HG02973 (cell line): ENCODE measurements at regions not wholly inside any gene's neighbourhood (a gene's known extent, or its start where the extent isn't known, plus 50 kb on each side); places are given as distances from the start of the nearest gene placed in this dataset.

Source experiments
- ATAC-seq: cut with Tn5 transposase; IDR thresholded peaks from one replicate; pipeline ENCODE4 v1.9.1; 2021; ENCODE audit warnings: moderate library complexity; ENCODE audit not compliant: unreplicated experiment

DNA sequence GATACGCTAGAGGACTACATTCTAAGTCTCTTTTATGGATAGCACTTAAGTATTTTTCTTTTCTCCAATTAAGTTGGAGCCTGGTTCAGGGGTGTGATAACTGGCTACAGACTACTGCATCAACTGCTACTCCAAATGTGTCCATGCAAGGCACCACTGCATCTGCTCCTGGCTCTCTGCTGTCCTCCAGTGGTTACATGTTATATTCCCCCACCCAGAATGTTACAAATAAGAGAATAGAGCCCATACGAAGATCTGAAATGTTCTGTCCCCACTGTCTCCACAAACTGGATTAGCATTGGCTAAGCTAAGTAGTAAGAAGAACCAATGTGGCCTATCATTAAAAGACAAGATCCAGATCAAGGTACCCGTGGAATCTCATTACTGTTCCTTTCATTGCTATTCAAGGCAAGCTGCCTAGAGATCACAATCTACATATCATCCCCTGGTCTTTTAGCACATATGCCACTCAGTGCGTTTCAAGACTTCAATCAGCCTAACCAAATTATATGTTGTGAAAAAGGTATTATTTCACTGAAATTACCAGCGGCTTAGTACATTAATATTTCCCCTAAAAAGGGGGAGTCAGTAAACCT, 308.3 kb upstream of the SLC8A1 start:
- ATAC-seq = peak; percentile 82

DNA sequence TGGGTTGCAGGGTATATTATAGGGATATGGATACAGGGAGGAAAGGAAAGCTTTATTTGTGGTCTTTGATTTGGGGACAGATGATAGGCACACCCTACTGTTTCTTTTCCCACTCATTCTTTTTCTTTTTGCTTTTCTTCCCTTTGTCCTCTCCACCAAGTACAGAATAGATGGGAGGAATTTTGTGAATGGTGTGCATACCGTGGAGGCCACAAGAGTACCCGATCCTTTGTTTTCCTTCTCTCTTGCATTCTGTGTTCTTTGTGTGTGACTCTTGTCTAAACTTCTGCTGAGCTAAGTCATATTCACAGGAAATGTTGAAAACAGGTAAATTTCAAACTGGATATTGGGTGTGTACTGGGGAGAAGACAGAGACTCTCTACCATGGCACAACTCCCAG, 321.4 kb upstream of the SLC8A1 start:
- ATAC-seq = no peak

DNA sequence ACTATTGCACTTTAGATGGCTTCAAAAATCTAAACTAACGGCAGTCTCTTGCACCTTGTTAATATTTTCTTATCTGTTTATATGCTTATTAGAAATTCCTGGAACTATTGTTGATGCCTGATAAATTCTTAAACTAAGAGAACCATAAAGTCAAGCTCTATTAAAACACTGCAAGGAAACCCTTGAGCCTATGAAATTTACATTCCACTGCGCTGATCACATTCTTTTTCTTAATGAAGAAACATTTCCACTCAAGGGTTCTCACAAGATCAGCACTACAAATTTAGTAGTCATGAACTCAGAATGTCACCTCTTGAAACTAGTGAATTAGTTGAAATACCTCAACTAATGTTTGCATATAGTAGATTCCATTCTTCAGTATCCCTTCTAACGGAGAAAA, 331.8 kb upstream of the SLC8A1 start:
- no peak for ATAC-seq

DNA sequence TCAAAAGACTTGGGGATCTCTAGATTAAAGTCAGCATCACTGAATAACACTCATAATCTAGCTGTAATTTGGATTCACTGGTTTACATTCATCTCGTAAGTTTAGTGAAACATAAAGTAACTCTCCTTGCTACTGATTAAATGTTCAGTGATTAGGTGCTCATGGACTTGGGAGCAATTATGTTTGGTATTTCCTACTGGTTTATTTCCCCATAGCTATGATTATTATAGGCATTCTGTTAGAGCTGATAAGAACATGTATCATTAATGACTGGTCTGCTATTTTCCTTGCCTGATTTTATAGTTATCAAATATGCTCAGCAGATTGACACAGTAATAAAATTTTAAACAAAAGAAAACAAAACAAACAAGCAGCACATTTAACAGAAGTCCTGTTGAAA, 334.7 kb upstream of the SLC8A1 start:
- no peak for ATAC-seq

DNA sequence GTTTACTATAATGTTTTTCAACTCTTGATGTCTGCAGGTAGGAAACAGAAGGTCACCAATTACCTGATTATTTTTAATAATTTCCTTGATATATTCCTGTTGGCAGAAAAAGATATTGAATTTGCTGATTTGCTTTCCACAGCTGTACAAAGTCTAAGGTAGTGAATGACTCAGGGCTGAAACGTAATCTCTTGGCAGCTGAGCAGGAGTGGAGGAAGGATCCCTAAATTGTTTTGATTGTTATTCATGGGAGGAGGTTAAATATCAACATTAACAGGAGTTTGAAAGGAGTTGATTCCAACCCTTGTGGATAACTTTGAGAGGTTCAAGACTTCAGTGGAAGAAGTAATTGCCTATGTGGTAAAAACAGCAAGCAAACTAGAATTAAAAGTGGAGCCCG, 345.2 kb upstream of the SLC8A1 start:
- no peak for ATAC-seq

DNA sequence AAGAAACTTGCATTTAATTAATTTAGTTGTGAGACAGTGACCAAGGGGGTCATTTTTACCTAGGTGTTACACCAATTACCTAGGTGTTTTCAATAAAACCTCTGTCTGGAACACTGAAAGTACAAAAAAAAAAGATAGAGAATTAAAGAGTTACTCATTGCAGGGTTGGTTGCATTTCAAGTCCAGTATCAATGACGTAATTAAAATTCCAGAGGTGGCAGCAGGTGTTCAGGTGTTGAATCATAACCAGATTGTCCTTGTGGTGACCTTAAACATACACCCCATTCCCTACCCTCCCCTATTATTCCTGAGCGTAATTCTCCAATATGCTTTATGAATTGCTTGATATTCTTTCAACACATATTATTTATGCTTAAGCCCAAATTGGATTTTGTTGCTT, 352.0 kb upstream of the SLC8A1 start:
- ATAC-seq = no peak

DNA sequence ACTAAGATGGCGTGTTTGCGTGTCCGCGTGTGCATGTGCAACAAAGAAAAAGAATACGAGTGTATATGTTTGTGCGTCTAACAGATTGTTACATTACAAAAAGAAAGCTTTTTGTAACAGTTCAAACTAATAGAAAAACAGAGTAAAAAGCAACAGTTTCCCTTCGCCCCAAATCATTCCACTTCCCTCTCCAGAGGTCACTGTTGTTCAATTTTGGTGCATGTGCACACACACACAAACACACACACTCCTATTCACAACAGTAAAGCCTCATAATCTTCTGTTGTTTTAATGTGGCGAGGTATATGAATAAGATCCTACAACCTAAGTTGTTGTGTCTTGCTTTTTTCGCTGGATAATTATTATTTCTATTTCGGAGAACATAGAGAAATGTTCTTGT, 357.3 kb upstream of the SLC8A1 start:
- no peak for ATAC-seq

DNA sequence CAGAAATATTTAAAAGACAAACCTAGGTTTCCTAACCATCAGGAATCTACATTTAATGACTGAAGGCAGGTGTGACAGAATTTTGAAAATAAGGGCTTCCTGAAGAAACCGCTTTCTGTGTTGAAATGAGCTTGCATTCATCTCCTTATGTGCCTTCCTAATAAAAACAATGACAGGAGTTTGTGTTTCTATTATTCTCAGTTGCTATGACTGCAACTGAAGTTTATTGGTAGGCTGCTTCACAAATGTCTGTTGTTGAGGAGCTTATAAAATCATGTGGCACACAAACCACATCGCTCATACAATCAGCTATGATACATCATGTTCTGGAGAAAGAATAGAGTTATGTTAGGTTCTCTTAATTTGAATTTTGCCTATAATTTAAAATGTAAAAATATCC, 362.7 kb upstream of the SLC8A1 start:
- ATAC-seq = no peak

DNA sequence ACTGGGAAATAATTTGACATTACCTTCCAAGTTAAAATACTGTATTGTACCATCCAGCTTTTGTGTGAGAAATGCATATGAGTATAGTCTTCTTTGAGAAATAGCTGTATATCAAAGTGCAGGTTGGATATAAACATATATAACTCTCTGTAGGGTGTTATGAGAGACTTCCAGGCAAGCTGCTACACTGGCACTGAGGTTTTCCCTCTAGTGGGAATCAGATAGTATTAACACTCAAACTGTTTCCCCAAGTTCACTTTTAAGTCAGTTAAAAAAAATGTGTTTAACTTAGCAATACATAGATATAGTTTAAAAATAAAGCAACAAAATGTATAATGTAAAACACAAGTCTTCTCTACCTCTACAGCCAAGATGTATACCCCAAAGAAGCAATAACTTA, 368.4 kb upstream of the SLC8A1 start:
- ATAC-seq = no peak

DNA sequence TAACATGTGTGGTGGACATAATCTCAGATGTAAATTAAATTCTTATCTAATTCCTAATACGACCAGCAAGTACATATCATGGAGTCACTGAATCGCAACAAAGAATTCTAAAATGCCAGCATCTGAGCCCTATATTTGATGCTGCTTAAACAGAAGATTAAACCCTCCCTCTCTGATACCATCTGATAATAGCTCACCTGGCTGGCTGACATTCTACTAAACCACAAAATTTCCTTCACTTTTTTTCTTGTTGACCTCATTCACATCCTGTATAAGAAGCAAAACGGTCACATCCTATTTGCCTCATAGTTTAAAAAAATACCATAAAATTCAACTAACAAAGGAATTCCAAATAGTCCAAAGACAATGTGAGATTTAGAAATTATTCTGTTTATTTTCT, 371.6 kb upstream of the SLC8A1 start:
- ATAC-seq = no peak

DNA sequence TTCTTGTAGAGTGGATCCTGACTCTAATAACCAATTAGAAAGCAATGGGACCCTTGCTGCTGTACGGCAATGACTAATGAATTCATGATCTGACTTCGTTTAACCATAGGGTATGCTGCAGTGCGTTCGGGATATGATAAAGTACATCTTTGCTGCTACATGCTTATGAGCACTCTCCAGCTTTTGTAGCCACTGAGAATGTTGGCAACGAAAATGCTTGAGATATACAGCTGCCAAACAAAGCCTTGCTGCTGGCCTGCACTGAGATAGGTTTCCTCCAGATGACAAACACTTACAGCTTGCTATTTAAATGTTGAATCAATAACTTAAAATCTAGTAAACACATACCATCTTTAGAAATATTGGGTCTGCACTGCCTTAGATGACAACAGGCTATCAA, 372.4 kb upstream of the SLC8A1 start:
- ATAC-seq = no peak

DNA sequence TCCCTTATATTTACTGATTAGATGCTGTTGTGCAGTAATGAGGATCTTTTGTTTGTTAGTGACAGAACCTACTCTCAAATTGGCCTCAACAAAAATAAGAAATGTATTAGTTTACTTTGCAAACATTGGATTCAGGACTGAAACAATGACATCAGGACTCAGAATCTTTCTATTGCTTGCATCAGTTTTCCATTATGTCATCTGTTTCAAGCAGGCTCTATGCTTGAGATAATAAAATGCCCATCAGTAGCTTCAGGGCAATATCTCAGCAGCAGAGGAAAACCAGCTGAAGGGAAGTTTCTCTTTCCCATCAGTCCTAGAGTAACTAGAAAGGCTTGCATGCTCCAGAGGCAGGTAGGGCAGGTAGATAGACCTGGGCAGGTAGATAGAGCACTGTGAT, 375.5 kb upstream of the SLC8A1 start:
- no peak for ATAC-seq

DNA sequence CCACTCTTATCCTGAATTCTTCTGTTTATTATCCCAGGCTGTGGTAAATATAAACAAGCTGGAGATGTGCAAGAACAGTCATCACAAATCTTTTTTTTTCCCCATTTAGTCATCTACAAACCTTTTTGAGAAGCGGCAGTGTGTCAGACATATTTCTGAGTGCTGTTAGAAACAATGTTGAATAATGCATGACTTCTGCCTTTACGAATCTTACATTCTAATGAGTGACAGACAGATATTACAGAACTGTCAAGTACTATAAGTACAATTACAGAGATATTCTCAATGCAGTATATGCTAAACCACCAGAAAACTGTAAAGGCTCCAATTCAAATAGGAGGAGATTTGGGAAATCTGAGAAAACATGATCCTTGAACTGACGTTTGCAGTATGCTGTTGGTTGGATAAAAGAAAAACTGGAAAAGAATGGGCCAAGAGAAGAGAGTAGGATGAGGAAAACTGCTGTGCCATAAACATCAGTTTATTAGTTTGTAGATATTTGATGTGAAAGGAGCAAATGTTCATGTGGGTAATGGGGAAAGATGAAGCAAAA, 379.5 kb upstream of the SLC8A1 start:
- no peak for ATAC-seq

DNA sequence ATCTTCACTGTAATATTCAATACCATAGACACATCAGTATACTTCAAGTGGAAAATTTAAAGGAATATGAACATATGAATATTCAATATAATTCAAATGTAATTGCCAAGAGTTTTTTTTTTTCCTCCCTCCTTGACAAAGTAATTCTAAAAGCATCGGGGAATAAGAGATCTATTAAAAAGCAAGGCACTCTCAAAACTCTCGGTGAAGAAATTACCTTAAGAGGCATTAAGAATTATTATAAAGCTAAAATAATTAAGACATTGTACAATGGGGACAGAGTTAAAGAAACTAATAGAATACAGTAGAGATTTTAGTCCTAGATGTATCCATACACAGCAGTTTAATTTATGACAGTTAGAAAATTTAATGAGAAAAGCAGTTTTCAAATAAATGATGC, 390.0 kb upstream of the SLC8A1 start:
- no peak for ATAC-seq

DNA sequence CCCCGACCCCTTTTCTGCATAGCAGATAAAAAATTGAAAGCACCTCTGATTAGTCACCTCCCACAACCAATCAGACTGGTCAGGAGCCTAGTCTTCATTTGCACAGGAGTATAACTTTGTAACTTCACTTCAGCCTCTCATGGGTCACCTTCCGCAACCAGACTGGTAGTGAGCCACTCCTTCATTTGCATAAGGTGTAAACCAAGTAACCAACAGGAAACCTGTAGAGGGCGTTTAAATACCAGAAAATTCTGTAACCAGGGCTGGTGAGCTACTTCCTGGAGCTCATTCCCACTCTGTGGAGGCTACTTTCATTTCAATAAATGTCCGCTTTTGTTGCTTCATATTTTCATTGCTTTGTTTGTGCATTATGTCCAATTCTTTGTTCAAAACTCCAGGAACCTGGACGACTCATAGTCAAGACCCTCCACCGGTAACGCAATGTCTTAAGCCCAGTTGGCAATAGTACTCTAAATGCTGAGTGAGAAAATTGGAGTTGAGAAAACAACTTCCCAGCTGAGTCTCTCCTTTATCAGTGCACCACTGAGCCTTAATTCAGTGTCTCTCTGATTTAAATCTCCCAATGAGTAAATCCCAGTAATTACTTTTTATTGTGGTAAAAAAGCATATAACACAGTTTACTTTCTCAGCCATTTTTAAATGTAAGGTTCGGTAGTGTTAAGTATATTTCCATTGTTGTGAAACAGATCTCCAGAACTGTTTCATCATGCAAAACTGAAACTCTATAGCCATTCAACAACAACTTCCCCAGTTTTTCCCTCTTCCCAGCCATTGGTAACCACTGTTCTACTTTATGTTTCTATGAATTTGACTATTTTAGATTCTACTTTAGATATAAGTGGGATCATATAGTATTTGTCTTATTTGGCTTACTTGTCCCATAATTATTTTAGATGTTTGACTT, 392.7 kb upstream of the SLC8A1 start:
- ATAC-seq = no peak

DNA sequence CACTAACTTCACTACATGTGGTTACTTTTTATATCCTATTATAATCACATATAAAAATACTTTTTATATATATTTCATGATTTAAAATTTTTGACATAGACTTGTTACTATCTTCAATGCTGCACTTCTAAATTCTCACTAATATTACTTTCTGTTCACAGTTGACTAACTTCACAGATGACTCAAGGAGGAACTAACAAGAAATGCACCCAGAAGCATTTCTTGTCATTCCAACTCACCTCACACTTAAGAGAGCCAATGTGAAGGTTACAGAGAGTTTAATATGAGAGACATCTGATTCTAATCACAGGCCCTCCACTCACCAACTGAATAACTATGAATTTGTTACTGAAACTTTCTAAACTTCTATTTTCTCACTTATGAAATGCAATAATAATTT, 399.8 kb upstream of the SLC8A1 start:
- no peak for ATAC-seq

DNA sequence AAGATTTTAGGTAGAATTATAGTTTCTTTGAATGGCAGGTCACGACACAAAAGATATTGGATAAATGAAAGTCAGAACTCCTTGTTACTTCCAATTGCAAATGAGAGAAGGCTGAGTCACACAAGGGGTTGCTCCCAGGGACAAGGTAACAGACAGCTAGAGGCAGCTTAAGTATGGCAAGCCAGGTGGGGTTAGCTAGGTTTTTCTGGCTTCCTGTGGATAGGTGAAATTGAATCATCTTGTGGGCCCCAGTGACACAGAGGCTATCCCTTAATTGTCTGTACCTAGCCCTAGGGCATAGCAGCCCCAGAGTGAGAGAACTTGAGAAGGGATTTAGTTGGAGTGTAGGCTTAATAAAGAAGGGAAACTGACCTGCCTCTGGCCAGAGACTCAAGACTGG, 407.7 kb upstream of the SLC8A1 start:
- ATAC-seq = no peak

DNA sequence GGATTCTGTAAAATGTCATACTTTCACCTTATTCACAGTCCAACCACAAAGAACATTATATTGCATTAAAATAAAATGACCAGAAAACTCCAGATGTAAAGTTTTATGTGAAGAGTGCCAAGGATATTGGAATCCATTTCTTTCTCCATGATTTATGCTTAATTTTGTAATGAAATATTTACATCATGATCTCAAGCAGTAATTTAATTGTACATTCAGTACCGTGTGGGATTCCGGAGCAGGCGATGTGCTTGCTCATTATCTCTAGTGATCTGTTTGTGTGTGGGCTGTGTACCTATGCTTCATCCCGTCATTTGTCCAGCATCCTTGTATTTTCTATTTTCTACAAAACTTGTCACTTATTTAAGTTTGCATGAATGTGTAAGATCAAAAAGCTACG, 415.9 kb upstream of the SLC8A1 start:
- no peak for ATAC-seq

DNA sequence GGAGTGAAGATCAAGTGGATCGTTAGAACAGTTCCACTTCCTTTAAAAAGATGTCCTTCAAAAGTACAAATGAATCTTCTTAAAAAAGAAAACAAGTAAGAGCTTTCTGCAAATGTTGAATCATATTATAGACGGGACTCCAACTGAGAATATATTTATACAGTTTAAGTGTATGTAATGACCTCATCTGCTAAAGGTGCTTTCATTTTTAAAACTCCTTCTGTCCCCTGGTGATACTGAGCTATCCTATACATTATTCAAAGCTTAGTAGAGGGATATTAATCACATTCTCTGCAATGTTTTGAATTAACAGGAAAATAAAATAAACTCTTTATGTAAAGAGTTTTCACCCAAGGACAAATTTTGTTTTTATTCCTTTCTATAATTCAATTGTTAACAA, 420.7 kb upstream of the SLC8A1 start:
- no peak for ATAC-seq

DNA sequence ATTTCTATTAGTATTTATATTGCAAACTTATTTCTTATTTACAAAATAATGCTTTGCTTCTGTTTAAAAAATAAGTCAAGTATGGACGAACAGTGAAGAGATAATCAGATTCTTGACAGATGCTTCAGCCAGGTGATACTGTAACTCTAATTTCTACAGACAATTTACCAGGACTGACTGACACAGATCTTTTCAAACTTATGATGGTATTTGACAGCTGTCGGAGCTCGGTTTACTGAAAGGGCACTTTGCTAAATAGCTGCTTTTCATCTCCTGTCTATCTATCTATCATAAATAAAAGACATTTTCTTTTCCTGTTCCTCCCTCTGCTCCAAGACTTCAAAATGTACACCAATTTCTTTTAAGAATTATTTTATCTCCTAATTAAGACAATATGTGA, 422.5 kb upstream of the SLC8A1 start:
- ATAC-seq = no peak

DNA sequence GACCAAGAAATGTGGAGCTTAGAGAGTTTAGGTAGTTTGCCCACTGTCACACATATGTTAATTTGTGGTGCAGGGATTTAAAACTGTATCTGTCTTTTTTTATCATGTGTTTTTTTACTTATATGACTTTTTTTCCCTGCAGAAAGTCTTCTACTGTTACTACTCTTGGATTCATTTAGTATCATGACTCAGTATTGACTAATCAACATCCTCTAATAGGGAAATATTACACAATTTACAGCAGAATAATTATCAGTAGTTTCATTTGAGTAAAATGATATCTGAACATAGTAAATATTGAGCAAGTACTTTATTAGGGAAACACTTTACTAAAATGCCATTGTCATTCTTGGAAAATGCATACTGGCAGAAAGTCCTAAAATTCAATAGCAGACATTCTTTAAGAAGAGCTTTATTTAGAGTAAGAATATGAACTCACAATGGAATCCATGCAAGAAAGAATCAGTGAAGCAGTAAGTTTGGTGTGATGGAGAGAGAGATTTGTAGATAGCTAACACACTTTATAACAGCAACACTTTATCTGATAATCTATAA, 425.9 kb upstream of the SLC8A1 start:
- ATAC-seq = no peak

DNA sequence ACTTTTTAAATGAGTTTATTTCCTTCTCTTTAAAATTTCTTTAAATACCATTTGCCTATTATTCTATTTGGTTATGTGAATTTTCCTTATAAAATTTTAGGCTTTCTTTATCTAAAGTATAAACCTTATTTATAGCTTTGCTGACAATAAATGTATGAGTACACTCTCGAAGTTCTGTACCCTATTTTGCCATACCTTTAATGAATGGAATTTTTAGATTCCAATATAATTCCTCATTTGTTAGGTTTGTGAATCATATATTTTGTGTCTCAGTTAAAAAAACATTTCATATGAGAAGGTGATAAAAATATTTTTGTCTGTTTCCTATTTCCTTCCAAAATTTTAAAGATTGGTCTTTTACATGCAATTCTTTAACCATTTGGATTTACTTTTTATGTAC, 427.4 kb upstream of the SLC8A1 start:
- no peak for ATAC-seq
